NCI-H526 treated with DMSO at 0.1 percent for 48 hours (cell line): ENCODE measurements at regions not wholly inside any gene's neighbourhood (a gene's known extent, or its start where the extent isn't known, plus 50 kb on each side); places are given as distances from the start of the nearest gene placed in this dataset.

ENCODE experiments used
- DNase-seq: peaks from one replicate; lab custom pipeline; 2025; lab: John Stamatoyannopoulos, UW

- DNase-seq, result no peak
These were observed 53.1 kb upstream of the CACNA1E start for GRCh38 chr1:181430015-181430885.
